ENCODE measurements at regions not wholly inside any gene's neighbourhood (a gene's known extent, or its start where the extent isn't known, plus 50 kb on each side); places are given as distances from the start of the nearest gene placed in this dataset.

GRCh38 chr2:14815201-14815600 is 182.7 kb downstream of the LRATD1 start:
- no peaks in the 10 kb centered on the region for H3K4me1 ChIP-seq (ENCODE audit: control insufficient read depth in 2 of 2, insufficient read depth in 2 of 2, low read length in 2 of 2)
- Mint-ChIP-seq H3K4me1 (no peaks in the 10 kb centered on the region), H3K9me3 (ENCODE audit: insufficient read depth) (peaks cover 2% of the 10 kb centered on the region), H3K4me3 (no peak overlapping the region), H3K27ac (no peak overlapping the region), H3K27me3 (no peaks in the 10 kb centered on the region)
- TF ChIP-seq EZH2 (IDR thresholded peaks at IDR 0.05; ENCODE audit: borderline replicate concordance, insufficient read depth, low read depth, low read length, poor library complexity, severe bottlenecking), result no peak
- TF ChIP-seq CTCF (IDR thresholded peaks at IDR 0.05), result no peak
- ChIA-PET CTCF (no interaction called here), POLR2A (no interaction called here)
- no peak overlapping the region for H3K9ac ChIP-seq (ENCODE audit: low read length)
- no peak for DNase-seq
- H3K36me3 ChIP-seq (replicated peaks in 1 of 2; ENCODE audit: control extremely low read depth in 1 of 2, control insufficient read depth in 1 of 2, extremely low read depth in 1 of 2, insufficient read depth in 2 of 2, low read length in 1 of 2), result no peaks in the 10 kb centered on the region
- no peak overlapping the region for H3K27ac ChIP-seq (ENCODE audit: low read length in 2 of 2)
- no peak overlapping the region for H3K4me3 ChIP-seq (ENCODE audit: control extremely low read depth in 1 of 5, extremely low read depth in 1 of 5, insufficient read depth in 1 of 5, low read depth in 2 of 5, low read length in 4 of 5)
- H3K4me2 ChIP-seq (replicated peaks; ENCODE audit: low read depth, low read length, poor library complexity, severe bottlenecking), result no peak overlapping the region
- no peaks in the 10 kb centered on the region for H3K27me3 ChIP-seq (replicated peaks in 1 of 4; ENCODE audit: control extremely low read depth in 1 of 4, control insufficient read depth in 3 of 4, insufficient read depth in 4 of 4, low read length in 3 of 4)
- intact Hi-C loops (cut with micrococcal nuclease), result no loop called here
- H3K79me2 ChIP-seq (ENCODE audit: control insufficient read depth, insufficient read depth, low read length), result no peaks in the 10 kb centered on the region
- WGBS (ENCODE audit: insufficient coverage), result 100% methylated on average over 1 of the region's 1 CpG
- no peak for ATAC-seq (ENCODE audit: low read depth)
- no peak overlapping the region for H2AFZ ChIP-seq (ENCODE audit: insufficient read depth, low read depth, low read length, poor library complexity, severe bottlenecking)
- peaks cover 0 to 7% (median 0%) of the 10 kb centered on the region in 3 donors for H3K9me3 ChIP-seq (ENCODE audit: control extremely low read depth in 1 of 3, control insufficient read depth in 2 of 3, insufficient read depth in 1 of 3, low read length in 2 of 3)
- no peaks in the 10 kb centered on the region for H4K20me1 ChIP-seq (ENCODE audit: control insufficient read depth, insufficient read depth, low read length, poor library complexity, severe bottlenecking)

- ChIA-PET CTCF (no interaction called here), POLR2A (no interaction called here)
- no peak overlapping the region for H3K4me2 ChIP-seq (replicated peaks; ENCODE audit: low read depth, low read length, poor library complexity, severe bottlenecking)
- H3K9me3 Mint-ChIP-seq (ENCODE audit: insufficient read depth), result peaks cover 4% of the 10 kb centered on the region
- no peaks in the 10 kb centered on the region for H3K36me3 ChIP-seq (replicated peaks in 1 of 2; ENCODE audit: control extremely low read depth in 1 of 2, control insufficient read depth in 1 of 2, extremely low read depth in 1 of 2, insufficient read depth in 2 of 2, low read length in 1 of 2)
- ATAC-seq (ENCODE audit: low read depth) (no peak), DNase-seq (no peak)
- no peak overlapping the region for H3K4me3 Mint-ChIP-seq
- H3K4me1 Mint-ChIP-seq, result no peaks in the 10 kb centered on the region
- no peak overlapping the region for H3K4me3 ChIP-seq (ENCODE audit: control extremely low read depth in 1 of 5, extremely low read depth in 1 of 5, insufficient read depth in 1 of 5, low read depth in 2 of 5, low read length in 4 of 5)
- H4K20me1 ChIP-seq (ENCODE audit: control insufficient read depth, insufficient read depth, low read length, poor library complexity, severe bottlenecking), result no peaks in the 10 kb centered on the region
- H2AFZ ChIP-seq (ENCODE audit: insufficient read depth, low read depth, low read length, poor library complexity, severe bottlenecking), result no peak overlapping the region
- no peak overlapping the region for H3K9ac ChIP-seq (ENCODE audit: low read length)
- H3K27me3 Mint-ChIP-seq, result no peaks in the 10 kb centered on the region
- intact Hi-C loops (cut with micrococcal nuclease), result no loop called here
- peaks cover 0 to 13% (median 0%) of the 10 kb centered on the region in 3 donors for H3K9me3 ChIP-seq (ENCODE audit: control extremely low read depth in 1 of 3, control insufficient read depth in 2 of 3, insufficient read depth in 1 of 3, low read length in 2 of 3)
- H3K4me1 ChIP-seq (ENCODE audit: control insufficient read depth in 2 of 2, insufficient read depth in 2 of 2, low read length in 2 of 2), result no peaks in the 10 kb centered on the region
- 59% methylated on average over 4 of the region's 9 CpGs for WGBS (ENCODE audit: insufficient coverage)
- H3K27ac ChIP-seq (ENCODE audit: low read length in 2 of 2), result no peak overlapping the region
- no peaks in the 10 kb centered on the region for H3K79me2 ChIP-seq (ENCODE audit: control insufficient read depth, insufficient read depth, low read length)
- TF ChIP-seq EZH2 (IDR thresholded peaks at IDR 0.05; ENCODE audit: borderline replicate concordance, insufficient read depth, low read depth, low read length, poor library complexity, severe bottlenecking), result no peak
- no peak for TF ChIP-seq CTCF (IDR thresholded peaks at IDR 0.05)
- no peak overlapping the region for H3K27ac Mint-ChIP-seq
- no peaks in the 10 kb centered on the region for H3K27me3 ChIP-seq (replicated peaks in 1 of 4; ENCODE audit: control extremely low read depth in 1 of 4, control insufficient read depth in 3 of 4, insufficient read depth in 4 of 4, low read length in 3 of 4)
Measured at GRCh38 chr2:14816069-14817060, 183.8 kb downstream of the LRATD1 start.

All from B cell (primary cell).